Cardiac fibroblast (primary cell): ENCODE measurements at regions not wholly inside any gene's neighbourhood (a gene's known extent, or its start where the extent isn't known, plus 50 kb on each side); places are given as distances from the start of the nearest gene placed in this dataset.
A peak's percentile ranks its signal among the peaks of the same experiment; 100 is the strongest.

ENCODE experiments used
- DNase-seq, 2 donors: peaks; one replicate each; pipeline versions ENCODE4 v3.0.0 to v3.0.0-alpha.2; 2010; ENCODE audit warnings: low read depth in 2 of 2
- H3K4me3 ChIP-seq, 2 donors: replicated peaks in 1 of 2; 1 replicate in 1 of 2; 2 replicates in 1 of 2; pipeline ENCODE4 v1.5.1; 2011; ENCODE audit warnings: low read depth in 2 of 2, low read length in 2 of 2, mild to moderate bottlenecking in 2 of 2, moderate library complexity in 1 of 2
- TF ChIP-seq, protein P1 (sequence below): IDR thresholded peaks from one replicate; pipeline ENCODE4 v1.5.1; 2011; ENCODE audit warnings: low read depth, mild to moderate bottlenecking, low read length, inconsistent platforms

DNA sequence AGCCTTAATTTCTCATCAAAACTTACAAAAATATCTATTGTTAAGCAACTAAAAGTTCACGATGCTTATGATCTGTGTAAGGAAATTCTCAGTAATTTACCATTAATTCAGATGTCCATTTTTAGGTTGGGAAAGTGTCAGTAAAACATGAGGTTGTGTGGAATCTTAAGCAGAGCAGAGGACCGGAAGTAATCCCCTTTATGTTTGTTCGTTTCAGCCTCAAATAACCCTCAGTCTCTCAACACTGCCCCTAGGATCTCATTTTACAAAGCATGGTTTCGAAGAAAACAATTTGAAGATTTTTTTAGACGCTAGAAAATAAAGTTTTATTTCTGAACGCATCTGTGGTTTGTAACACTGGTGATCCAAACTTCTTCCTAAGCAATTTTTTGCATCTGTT lies 504.2 kb downstream of the MAT2B start:
- no peak overlapping the region for H3K4me3 ChIP-seq
- TF ChIP-seq, protein P1, sequence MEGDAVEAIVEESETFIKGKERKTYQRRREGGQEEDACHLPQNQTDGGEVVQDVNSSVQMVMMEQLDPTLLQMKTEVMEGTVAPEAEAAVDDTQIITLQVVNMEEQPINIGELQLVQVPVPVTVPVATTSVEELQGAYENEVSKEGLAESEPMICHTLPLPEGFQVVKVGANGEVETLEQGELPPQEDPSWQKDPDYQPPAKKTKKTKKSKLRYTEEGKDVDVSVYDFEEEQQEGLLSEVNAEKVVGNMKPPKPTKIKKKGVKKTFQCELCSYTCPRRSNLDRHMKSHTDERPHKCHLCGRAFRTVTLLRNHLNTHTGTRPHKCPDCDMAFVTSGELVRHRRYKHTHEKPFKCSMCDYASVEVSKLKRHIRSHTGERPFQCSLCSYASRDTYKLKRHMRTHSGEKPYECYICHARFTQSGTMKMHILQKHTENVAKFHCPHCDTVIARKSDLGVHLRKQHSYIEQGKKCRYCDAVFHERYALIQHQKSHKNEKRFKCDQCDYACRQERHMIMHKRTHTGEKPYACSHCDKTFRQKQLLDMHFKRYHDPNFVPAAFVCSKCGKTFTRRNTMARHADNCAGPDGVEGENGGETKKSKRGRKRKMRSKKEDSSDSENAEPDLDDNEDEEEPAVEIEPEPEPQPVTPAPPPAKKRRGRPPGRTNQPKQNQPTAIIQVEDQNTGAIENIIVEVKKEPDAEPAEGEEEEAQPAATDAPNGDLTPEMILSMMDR, result no peak
- DNase-seq, result no peak

DNA sequence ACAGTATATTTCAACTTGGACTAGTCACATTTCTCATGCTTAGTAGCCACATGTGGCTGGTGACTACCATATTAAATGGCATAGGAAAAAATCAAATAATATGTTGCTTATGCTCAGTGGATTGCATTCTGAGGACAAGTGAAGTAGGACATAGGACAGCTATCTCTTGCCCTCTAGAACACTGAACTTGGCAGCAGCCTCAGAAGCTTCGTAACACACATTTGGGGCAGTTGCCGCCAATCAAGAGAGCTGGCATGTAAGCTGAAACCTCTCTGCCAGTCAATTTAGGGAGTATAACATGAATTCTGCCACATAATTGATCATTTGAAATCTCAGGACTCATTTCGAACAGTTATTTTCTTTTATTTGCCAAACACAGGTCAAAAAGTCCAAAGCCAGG lies 505.5 kb downstream of the MAT2B start:
- DNase-seq, result no peak
- no peak overlapping the region for H3K4me3 ChIP-seq
- TF ChIP-seq, protein P1, result no peak

DNA sequence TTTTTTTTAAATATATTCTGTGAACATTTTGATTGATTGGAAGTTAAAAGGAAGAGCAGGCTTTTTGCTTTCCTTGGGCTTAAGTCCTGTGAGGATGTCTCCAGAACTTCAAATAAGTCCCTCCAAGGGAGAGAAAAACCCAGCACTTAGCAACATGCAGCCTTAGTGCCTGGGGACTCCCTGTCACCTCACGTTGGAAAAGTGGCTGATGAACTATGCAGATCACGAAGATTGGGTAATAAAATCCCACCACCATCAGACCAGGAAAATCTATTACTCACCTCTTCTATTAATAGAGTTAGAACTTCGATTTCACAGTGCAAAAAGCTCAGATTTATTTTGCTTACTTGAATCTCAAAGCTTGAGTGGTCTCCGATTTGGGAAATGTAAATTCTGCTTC lies 507.0 kb downstream of the MAT2B start:
- no peak for DNase-seq
- no peak overlapping the region for H3K4me3 ChIP-seq
- TF ChIP-seq, protein P1, result no peak

- H3K4me3 ChIP-seq, result no peak overlapping the region
- DNase-seq, result peak; percentile 88 to 91
- TF ChIP-seq, protein P1, result peak; percentile 59
These were observed 507.8 kb downstream of the MAT2B start for GRCh38 chr5:164013077-164013670.

DNA sequence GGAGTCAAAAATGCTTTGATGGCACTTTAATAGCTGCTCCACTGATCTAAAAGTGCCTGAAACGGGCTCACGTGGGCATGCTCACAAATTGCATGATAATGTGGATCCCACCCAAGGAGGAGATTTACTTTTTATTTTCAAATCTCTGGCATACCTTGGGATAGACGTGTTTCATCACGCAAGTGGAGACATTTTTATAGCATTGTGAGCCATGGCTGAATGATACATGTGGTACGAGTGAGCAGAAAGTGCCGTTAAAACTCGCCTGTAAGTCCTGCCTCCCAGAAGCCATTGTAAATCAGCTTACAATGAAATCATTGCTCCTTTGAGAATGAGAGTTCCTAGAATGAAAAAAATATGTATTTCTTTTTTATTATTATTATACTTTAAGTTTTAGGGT lies 514.7 kb downstream of the MAT2B start:
- TF ChIP-seq, protein P1, result no peak
- no peak for DNase-seq
- H3K4me3 ChIP-seq, result no peak overlapping the region

DNA sequence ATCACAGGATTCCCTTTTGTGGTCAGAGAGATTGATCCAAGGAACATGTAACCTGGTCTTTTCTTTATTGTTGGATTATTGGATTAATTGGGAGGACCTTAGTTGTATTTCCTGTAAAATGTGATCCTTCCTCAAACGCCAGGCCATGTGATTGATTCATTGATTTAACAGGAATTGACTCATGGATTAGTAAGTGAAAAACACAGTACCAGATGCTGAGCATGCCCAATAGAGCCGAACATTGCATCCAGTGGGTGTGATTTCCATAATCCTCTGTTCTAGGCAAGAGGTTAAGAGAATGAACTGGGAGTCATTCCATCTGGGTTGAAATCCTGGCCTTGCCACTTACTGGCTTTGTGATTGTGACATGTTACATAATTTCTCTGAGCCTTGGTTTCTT lies 522.3 kb downstream of the MAT2B start:
- H3K4me3 ChIP-seq, result no peak overlapping the region
- DNase-seq, result peak in 1 of 2 donors; percentile 11
- TF ChIP-seq, protein P1, result no peak

DNA sequence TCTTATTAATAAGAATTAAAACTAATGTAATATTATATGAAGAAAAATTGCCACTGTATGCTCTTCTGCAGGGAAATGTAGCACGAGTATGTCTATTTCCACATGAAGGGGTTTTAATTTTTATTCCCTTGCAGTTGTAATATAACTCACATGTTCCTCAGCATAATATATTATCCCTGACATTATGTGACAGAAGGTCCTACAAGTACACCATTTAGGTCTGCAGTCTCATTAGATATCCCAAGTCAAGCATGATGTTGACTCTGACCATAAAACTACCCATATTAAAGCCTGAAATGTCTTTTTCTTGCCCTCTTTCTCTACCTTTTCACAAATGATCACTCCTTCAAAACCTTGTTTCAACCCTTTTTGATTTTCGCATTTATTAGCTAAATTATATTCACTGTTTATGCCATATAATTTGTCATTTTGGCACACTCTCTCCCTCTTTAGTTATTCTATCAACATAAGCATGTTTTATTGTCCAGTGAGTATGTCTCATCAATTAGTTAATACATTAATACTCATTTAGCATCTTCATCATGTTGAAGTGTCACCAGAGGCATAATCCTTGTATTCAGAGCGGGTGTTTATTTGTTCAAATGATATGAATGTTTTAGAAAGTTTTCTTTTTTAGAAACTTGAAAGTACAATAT lies 532.8 kb downstream of the MAT2B start:
- TF ChIP-seq, protein P1, result no peak
- DNase-seq, result no peak
- no peak overlapping the region for H3K4me3 ChIP-seq
